Nephron progenitor cell (in vitro differentiated cells): ENCODE measurements at regions not wholly inside any gene's neighbourhood (a gene's known extent, or its start where the extent isn't known, plus 50 kb on each side); places are given as distances from the start of the nearest gene placed in this dataset.

Source experiments
- DNase-seq: peaks from one replicate; pipeline ENCODE4 v3.0.0; 2021
- H3K27ac Mint-ChIP-seq: 2 replicates; pipeline ENCODE4 v1.8.0; 2021; ENCODE audit warnings: mild to moderate bottlenecking, moderate library complexity, mixed read lengths
- H3K27me3 Mint-ChIP-seq: 2 replicates; pipeline ENCODE4 v1.8.0; 2021; ENCODE audit warnings: mild to moderate bottlenecking, low read depth, mixed read lengths; ENCODE audit not compliant: poor library complexity
- H3K36me3 Mint-ChIP-seq: 2 replicates; pipeline ENCODE4 v1.8.0; 2021; ENCODE audit warnings: low read depth, mixed read lengths
- H3K4me1 Mint-ChIP-seq: 2 replicates; pipeline ENCODE4 v1.8.0; 2021; ENCODE audit warnings: mixed read lengths
- H3K4me3 Mint-ChIP-seq: 2 replicates; pipeline ENCODE4 v1.8.0; 2021; ENCODE audit warnings: mild to moderate bottlenecking, moderate library complexity, mixed read lengths
- H3K9me3 Mint-ChIP-seq: 2 replicates; pipeline ENCODE4 v1.8.0; 2021; ENCODE audit warnings: mild to moderate bottlenecking, moderate library complexity, mixed read lengths
- CTCF ChIP-seq: fragments of 200-600 bp; sonication (generic); IDR thresholded peaks from 2 replicates; pipeline ENCODE4 v1.5.0; 2021; ENCODE audit warnings: antibody characterized with exemption

GRCh38 chr7:156579566-156579965 is 61.0 kb upstream of the RNF32 start:
- no peak for DNase-seq
- Mint-ChIP-seq H3K36me3 (no peaks in the 10 kb centered on the region), H3K4me3 (no peak overlapping the region), H3K27me3 (peaks cover 17% of the 10 kb centered on the region), H3K27ac (no peak overlapping the region), H3K9me3 (peaks cover 8% of the 10 kb centered on the region), H3K4me1 (peaks cover 18% of the 10 kb centered on the region)
- no peak for TF ChIP-seq CTCF

- no peak for TF ChIP-seq CTCF
- peaks cover 18% of the 10 kb centered on the region for H3K4me1 Mint-ChIP-seq
- H3K27me3 Mint-ChIP-seq, result peaks cover 21% of the 10 kb centered on the region
- H3K27ac Mint-ChIP-seq, result peak overlapping the region; percentile 12
- DNase-seq, result no peak
- H3K9me3 Mint-ChIP-seq, result peaks cover 14% of the 10 kb centered on the region
- H3K36me3 Mint-ChIP-seq, result no peaks in the 10 kb centered on the region
- no peak overlapping the region for H3K4me3 Mint-ChIP-seq
Measured at GRCh38 chr7:156578978-156579430, 61.6 kb upstream of the RNF32 start.

- Mint-ChIP-seq H3K36me3 (no peaks in the 10 kb centered on the region), H3K27ac (no peak overlapping the region), H3K4me1 (peaks cover 18% of the 10 kb centered on the region), H3K27me3 (peaks cover 21% of the 10 kb centered on the region), H3K4me3 (no peak overlapping the region), H3K9me3 (peaks cover 17% of the 10 kb centered on the region)
- no peak for TF ChIP-seq CTCF
- DNase-seq, result no peak
Measured at GRCh38 chr7:156578578-156578940, 62.0 kb upstream of the RNF32 start.

GRCh38 chr7:156577645-156578577 is 62.7 kb upstream of the RNF32 start:
- Mint-ChIP-seq H3K36me3 (no peaks in the 10 kb centered on the region), H3K4me1 (peaks cover 18% of the 10 kb centered on the region), H3K27me3 (peaks cover 20% of the 10 kb centered on the region), H3K27ac (no peak overlapping the region), H3K9me3 (peaks cover 17% of the 10 kb centered on the region), H3K4me3 (no peak overlapping the region)
- no peak for TF ChIP-seq CTCF
- no peak for DNase-seq

- peaks cover 16% of the 10 kb centered on the region for H3K27me3 Mint-ChIP-seq
- DNase-seq, result no peak
- peaks cover 17% of the 10 kb centered on the region for H3K9me3 Mint-ChIP-seq
- no peak for TF ChIP-seq CTCF
- no peak overlapping the region for H3K27ac Mint-ChIP-seq
- H3K4me3 Mint-ChIP-seq, result no peak overlapping the region
- H3K4me1 Mint-ChIP-seq, result peaks cover 18% of the 10 kb centered on the region
- no peaks in the 10 kb centered on the region for H3K36me3 Mint-ChIP-seq
Measured at GRCh38 chr7:156576216-156577058, 64.1 kb upstream of the RNF32 start.
